ENCODE measurements at regions not wholly inside any gene's neighbourhood (a gene's known extent, or its start where the extent isn't known, plus 50 kb on each side); places are given as distances from the start of the nearest gene placed in this dataset.

- ChIA-PET CTCF (no interaction called here), POLR2A (no interaction called here)
- intact Hi-C loops (cut with micrococcal nuclease), result no loop called here
- H3K4me3 ChIP-seq (ENCODE audit: control extremely low read depth in 1 of 5, extremely low read depth in 1 of 5, insufficient read depth in 1 of 5, low read depth in 2 of 5, low read length in 4 of 5), result no peak overlapping the region
- no peak overlapping the region for H3K4me2 ChIP-seq (replicated peaks; ENCODE audit: low read depth, low read length, poor library complexity, severe bottlenecking)
- no peaks in the 10 kb centered on the region for H3K79me2 ChIP-seq (ENCODE audit: control insufficient read depth, insufficient read depth, low read length)
- no CpG with 5 or more reads among the region's 1 CpG for WGBS (ENCODE audit: insufficient coverage)
- no peaks in the 10 kb centered on the region for H3K27me3 Mint-ChIP-seq
- TF ChIP-seq CTCF (IDR thresholded peaks at IDR 0.05), result no peak
- TF ChIP-seq EZH2 (IDR thresholded peaks at IDR 0.05; ENCODE audit: borderline replicate concordance, insufficient read depth, low read depth, low read length, poor library complexity, severe bottlenecking), result no peak
- H3K27ac Mint-ChIP-seq, result no peak overlapping the region
- H3K36me3 ChIP-seq (replicated peaks in 1 of 2; ENCODE audit: control extremely low read depth in 1 of 2, control insufficient read depth in 1 of 2, extremely low read depth in 1 of 2, insufficient read depth in 2 of 2, low read length in 1 of 2), result no peaks in the 10 kb centered on the region
- no peak overlapping the region for H2AFZ ChIP-seq (ENCODE audit: insufficient read depth, low read depth, low read length, poor library complexity, severe bottlenecking)
- peaks cover 0 to 3% (median 0%) of the 10 kb centered on the region in 3 donors for H3K9me3 ChIP-seq (ENCODE audit: control extremely low read depth in 1 of 3, control insufficient read depth in 2 of 3, insufficient read depth in 1 of 3, low read length in 2 of 3)
- H3K4me1 Mint-ChIP-seq, result no peaks in the 10 kb centered on the region
- no peak overlapping the region for H3K27ac ChIP-seq (ENCODE audit: low read length in 2 of 2)
- H3K9me3 Mint-ChIP-seq (ENCODE audit: insufficient read depth), result no peaks in the 10 kb centered on the region
- ATAC-seq (ENCODE audit: low read depth) (no peak), DNase-seq (no peak)
- H3K27me3 ChIP-seq (replicated peaks in 1 of 4; ENCODE audit: control extremely low read depth in 1 of 4, control insufficient read depth in 3 of 4, insufficient read depth in 4 of 4, low read length in 3 of 4), result no peaks in the 10 kb centered on the region
- H4K20me1 ChIP-seq (ENCODE audit: control insufficient read depth, insufficient read depth, low read length, poor library complexity, severe bottlenecking), result no peaks in the 10 kb centered on the region
- no peak overlapping the region for H3K4me3 Mint-ChIP-seq
- H3K4me1 ChIP-seq (ENCODE audit: control insufficient read depth in 2 of 2, insufficient read depth in 2 of 2, low read length in 2 of 2), result no peaks in the 10 kb centered on the region
- H3K9ac ChIP-seq (ENCODE audit: low read length), result no peak overlapping the region
Measured at GRCh38 chr21:27793901-27794300, 827.0 kb upstream of the ADAMTS5 start.

GRCh38 chr21:27787046-27787445 lies 820.2 kb upstream of the ADAMTS5 start:
- intact Hi-C loops (cut with micrococcal nuclease), result no loop called here
- Mint-ChIP-seq H3K27me3 (no peaks in the 10 kb centered on the region), H3K4me1 (no peaks in the 10 kb centered on the region), H3K27ac (no peak overlapping the region), H3K9me3 (ENCODE audit: insufficient read depth) (no peaks in the 10 kb centered on the region), H3K4me3 (no peak overlapping the region)
- Histone ChIP-seq H4K20me1 (ENCODE audit: control insufficient read depth, insufficient read depth, low read length, poor library complexity, severe bottlenecking) (no peaks in the 10 kb centered on the region), H3K27me3 (replicated peaks in 1 of 4; ENCODE audit: control extremely low read depth in 1 of 4, control insufficient read depth in 3 of 4, insufficient read depth in 4 of 4, low read length in 3 of 4) (no peaks in the 10 kb centered on the region), H3K9ac (ENCODE audit: low read length) (no peak overlapping the region), H3K36me3 (replicated peaks in 1 of 2; ENCODE audit: control extremely low read depth in 1 of 2, control insufficient read depth in 1 of 2, extremely low read depth in 1 of 2, insufficient read depth in 2 of 2, low read length in 1 of 2) (no peaks in the 10 kb centered on the region), H3K4me2 (replicated peaks; ENCODE audit: low read depth, low read length, poor library complexity, severe bottlenecking) (no peak overlapping the region), H3K79me2 (ENCODE audit: control insufficient read depth, insufficient read depth, low read length) (no peaks in the 10 kb centered on the region), H3K9me3 (ENCODE audit: control extremely low read depth in 1 of 3, control insufficient read depth in 2 of 3, insufficient read depth in 1 of 3, low read length in 2 of 3) (peaks cover 0 to 3% (median 0%) of the 10 kb centered on the region in 3 donors), H3K4me3 (ENCODE audit: control extremely low read depth in 1 of 5, extremely low read depth in 1 of 5, insufficient read depth in 1 of 5, low read depth in 2 of 5, low read length in 4 of 5) (no peak overlapping the region), H2AFZ (ENCODE audit: insufficient read depth, low read depth, low read length, poor library complexity, severe bottlenecking) (no peak overlapping the region), H3K4me1 (ENCODE audit: control insufficient read depth in 2 of 2, insufficient read depth in 2 of 2, low read length in 2 of 2) (no peaks in the 10 kb centered on the region), H3K27ac (ENCODE audit: low read length in 2 of 2) (no peak overlapping the region)
- ATAC-seq (ENCODE audit: low read depth) (no peak), DNase-seq (no peak)
- ChIA-PET CTCF (no interaction called here), POLR2A (no interaction called here)
- TF ChIP-seq CTCF (IDR thresholded peaks at IDR 0.05) (no peak), EZH2 (IDR thresholded peaks at IDR 0.05; ENCODE audit: borderline replicate concordance, insufficient read depth, low read depth, low read length, poor library complexity, severe bottlenecking) (no peak)
